ENCODE measurements at regions not wholly inside any gene's neighbourhood (a gene's known extent, or its start where the extent isn't known, plus 50 kb on each side); places are given as distances from the start of the nearest gene placed in this dataset.
"Not testable (repeated sequence)": the region's sequence is repeated elsewhere in the genome, so short reads cannot be mapped to it uniquely, and the experiment has no call there.

DNA sequence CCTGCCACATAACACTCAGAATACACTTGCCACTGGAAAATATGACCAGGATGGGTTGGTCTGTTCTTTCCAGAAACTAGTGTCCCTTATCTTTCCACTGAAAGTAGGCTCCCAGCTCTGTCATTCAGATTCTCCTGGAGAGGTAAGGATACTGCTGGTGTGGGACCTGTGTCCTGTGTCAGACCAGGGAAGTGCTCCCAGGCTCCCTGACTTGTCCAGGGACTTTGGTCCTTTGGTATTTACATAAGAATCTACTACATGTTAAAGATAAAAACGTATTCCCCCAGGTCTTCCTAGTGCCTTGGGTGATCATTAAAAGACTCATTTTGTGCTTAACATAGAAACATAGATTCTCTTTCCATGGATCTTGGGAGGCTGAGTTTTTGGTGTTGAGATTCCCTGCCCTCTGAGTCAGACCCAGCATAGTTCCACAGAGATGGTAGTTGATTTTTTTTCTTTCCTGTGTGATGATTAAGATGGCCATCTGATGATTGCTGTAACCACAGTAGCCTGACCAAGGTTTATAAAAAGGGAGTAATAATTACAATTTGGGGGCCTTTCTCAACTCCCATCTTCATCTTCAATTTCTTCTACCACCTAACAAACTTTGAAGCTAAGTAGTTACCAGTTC lies 159.8 kb upstream of the JADE1 start:
- TF ChIP-seq, protein P1, sequence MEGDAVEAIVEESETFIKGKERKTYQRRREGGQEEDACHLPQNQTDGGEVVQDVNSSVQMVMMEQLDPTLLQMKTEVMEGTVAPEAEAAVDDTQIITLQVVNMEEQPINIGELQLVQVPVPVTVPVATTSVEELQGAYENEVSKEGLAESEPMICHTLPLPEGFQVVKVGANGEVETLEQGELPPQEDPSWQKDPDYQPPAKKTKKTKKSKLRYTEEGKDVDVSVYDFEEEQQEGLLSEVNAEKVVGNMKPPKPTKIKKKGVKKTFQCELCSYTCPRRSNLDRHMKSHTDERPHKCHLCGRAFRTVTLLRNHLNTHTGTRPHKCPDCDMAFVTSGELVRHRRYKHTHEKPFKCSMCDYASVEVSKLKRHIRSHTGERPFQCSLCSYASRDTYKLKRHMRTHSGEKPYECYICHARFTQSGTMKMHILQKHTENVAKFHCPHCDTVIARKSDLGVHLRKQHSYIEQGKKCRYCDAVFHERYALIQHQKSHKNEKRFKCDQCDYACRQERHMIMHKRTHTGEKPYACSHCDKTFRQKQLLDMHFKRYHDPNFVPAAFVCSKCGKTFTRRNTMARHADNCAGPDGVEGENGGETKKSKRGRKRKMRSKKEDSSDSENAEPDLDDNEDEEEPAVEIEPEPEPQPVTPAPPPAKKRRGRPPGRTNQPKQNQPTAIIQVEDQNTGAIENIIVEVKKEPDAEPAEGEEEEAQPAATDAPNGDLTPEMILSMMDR (IDR thresholded peaks at IDR 0.05; ENCODE audit: low read depth, low read length) = no peak
- Histone ChIP-seq H3K9me3 (ENCODE audit: low read depth) (no peaks in the 10 kb centered on the region), H3K36me3 (no peaks in the 10 kb centered on the region), H3K4me3 (no peak overlapping the region), H3K4me1 (ENCODE audit: low read depth) (peaks cover 11% of the 10 kb centered on the region), H3K27me3 (no peaks in the 10 kb centered on the region), H3K27ac (no peak overlapping the region)
- peak in 1 of 2 donors; percentile 40 for DNase-seq (ENCODE audit: low read depth in 1 of 2, low spot score in 1 of 2)

DNA sequence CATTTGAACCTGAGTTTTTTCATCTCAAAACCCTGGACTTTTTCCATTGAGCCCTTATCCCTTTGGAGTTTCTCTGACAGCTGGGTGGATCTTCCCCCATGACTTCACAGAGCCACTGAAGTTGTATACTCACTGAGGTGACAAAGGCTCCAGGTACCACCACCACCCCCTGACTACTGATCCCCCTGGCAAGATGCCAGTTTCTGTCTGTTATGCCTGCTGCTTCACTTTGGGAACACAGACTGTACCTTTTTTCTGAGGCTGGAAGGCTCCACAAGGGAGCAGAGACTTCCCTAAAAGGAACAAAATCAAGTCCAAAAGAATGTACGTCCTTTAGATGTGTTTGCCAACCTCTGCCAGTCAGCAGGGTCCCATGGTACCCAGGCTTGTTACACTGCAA lies 160.3 kb upstream of the JADE1 start:
- TF ChIP-seq, protein P1 (IDR thresholded peaks at IDR 0.05; ENCODE audit: low read depth, low read length) = no peak
- H3K4me3 ChIP-seq = no peak overlapping the region
- H3K36me3 ChIP-seq = no peaks in the 10 kb centered on the region
- no peaks in the 10 kb centered on the region for H3K27me3 ChIP-seq
- no peak overlapping the region for H3K27ac ChIP-seq
- H3K4me1 ChIP-seq (ENCODE audit: low read depth) = peaks cover 10% of the 10 kb centered on the region
- H3K9me3 ChIP-seq (ENCODE audit: low read depth) = no peaks in the 10 kb centered on the region
- DNase-seq (ENCODE audit: low read depth in 1 of 2, low spot score in 1 of 2) = no peak

DNA sequence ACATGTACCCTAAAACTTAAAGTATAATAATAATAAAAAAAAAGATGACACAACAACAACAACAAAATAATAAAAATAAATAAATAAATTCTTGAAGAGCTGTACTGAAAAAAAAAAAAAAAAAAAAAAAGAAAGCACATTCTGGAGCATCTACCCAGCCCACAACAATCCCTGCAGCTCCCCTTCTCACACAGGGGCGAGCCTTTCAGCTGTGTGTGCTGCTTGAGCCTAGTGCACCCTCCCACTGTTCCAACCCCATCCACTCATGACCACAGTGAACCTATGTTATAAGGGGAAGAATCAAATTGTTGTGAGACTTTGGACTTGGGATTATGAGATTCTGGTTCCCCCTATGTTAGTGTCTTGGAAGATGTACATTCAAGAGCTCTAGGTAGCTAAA lies 161.5 kb upstream of the JADE1 start:
- TF ChIP-seq, protein P1 (IDR thresholded peaks at IDR 0.05; ENCODE audit: low read depth, low read length) = no peak
- no peaks in the 10 kb centered on the region for H3K27me3 ChIP-seq
- H3K4me3 ChIP-seq = no peak overlapping the region
- H3K36me3 ChIP-seq = no peaks in the 10 kb centered on the region
- no peak for DNase-seq (ENCODE audit: low read depth in 1 of 2, low spot score in 1 of 2)
- no peaks in the 10 kb centered on the region for H3K9me3 ChIP-seq (ENCODE audit: low read depth)
- H3K27ac ChIP-seq = no peak overlapping the region
- no peaks in the 10 kb centered on the region for H3K4me1 ChIP-seq (ENCODE audit: low read depth)

DNA sequence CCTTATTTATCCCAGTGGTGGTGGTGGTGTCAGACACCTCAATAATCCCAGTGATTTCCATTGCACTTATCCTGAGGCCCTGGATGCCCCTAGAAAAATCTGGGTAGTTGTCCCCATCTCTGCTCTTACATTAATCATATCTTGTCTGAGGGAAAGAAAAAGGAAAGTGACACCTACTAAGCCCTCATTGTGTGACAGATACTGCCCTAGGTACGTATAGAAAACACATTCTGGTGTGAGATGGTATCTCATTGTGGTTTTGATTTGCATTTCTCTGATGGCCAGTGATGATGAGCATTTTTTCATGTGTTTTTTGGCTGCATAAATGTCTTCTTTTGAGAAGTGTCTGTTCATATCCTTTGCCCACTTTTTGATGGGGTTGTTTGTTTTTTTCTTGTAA lies 162.6 kb upstream of the JADE1 start:
- not testable (repeated sequence) for H3K4me3 ChIP-seq; H3K27me3 ChIP-seq; DNase-seq (ENCODE audit: low read depth in 1 of 2, low spot score in 1 of 2); H3K27ac ChIP-seq; H3K9me3 ChIP-seq (ENCODE audit: low read depth); H3K4me1 ChIP-seq (ENCODE audit: low read depth); H3K36me3 ChIP-seq

DNA sequence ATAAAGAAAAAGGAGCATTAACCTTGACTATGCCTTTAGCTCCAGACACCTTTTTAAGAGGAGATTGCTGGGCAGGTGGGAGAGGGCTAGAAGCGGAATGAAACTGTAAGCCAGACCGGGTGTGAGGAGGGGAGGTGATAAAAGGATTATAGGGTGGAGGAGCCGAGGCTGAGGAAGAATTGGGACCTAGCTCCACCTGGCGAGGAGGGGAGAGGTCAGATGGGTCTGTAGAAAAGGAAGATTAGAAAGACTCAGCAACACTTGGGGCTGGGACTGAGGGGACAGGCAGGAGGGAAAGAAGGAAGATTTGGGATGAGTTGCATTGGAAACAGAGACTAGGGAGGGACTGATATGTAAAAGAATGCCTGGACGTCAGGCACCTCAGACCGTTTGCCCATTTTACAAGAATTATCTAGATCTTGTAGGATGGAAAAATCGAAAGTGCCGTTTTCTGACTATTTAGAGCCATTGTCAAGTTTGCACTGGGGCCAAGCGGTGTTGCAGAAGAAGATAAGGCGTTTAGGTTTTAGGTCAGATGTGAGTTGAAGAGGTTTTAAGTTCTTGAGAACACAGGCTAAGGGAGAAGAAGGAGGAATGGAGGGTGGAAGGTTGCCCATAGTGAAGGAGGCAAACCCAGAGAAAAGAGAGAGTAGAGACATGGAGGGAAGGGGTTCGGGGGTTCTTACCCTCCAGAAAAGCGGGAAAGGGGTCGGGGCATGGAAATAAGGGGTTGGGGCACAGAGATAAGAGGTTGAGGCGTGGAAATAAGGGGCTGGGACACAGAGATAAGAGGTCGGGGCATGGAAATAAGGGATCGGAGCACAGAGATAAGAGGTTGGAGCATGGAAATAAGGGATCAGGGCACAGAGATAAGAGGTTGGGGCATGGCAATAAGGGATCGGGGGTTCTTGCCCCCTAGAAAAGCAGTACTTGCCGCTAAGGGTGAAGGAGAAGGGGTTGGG lies 164.5 kb upstream of the JADE1 start:
- H3K4me3 ChIP-seq; H3K4me1 ChIP-seq (ENCODE audit: low read depth); H3K27ac ChIP-seq; H3K9me3 ChIP-seq (ENCODE audit: low read depth); H3K36me3 ChIP-seq; DNase-seq (ENCODE audit: low read depth in 1 of 2, low spot score in 1 of 2); H3K27me3 ChIP-seq: not testable (repeated sequence)

DNA sequence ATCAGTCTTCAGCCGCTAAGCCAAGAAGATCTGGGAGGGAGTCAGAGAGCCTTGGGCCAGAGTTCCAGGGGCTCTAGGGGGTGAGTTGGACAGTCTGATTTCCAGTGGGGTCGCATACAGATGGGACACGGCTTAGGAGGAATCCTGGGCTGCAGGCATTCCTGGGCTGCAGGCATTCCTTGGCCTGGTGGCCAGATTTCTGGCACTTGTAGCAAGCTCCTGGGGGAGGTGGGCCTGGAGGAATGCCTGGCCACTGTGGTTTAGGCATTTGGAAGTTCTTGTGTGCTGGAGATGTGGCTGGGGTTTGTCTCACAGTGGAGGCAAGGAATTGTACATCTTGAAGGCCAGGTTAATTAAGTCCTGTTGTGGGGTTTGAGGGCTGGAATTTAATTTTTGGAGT lies 165.4 kb upstream of the JADE1 start:
- peak in 1 of 2 donors; percentile 68 for DNase-seq (ENCODE audit: low read depth in 1 of 2, low spot score in 1 of 2)
- not testable (repeated sequence) for H3K9me3 ChIP-seq (ENCODE audit: low read depth); H3K27me3 ChIP-seq; H3K36me3 ChIP-seq; H3K4me1 ChIP-seq (ENCODE audit: low read depth); H3K4me3 ChIP-seq; H3K27ac ChIP-seq

DNA sequence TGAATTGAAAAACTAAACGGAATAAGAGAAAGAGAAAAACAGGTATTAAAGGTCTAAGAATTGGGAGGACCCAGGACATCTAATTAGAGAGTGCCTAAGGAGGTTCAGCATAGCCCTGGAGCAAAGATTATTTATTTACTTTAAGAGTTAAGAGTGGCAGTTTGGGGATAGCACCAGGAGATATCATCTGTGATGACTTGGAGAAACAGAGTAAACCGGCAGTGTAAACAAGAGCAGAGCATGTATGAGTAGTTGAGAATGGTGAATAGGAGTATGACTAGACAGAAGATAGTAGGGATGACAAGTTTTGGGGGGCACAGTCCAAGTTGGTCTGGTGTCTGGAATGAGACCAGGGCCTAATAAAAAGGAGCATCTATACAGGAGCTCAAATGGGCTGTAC lies 167.9 kb upstream of the JADE1 start:
- not testable (repeated sequence) for H3K9me3 ChIP-seq (ENCODE audit: low read depth); H3K4me3 ChIP-seq; H3K27ac ChIP-seq; H3K4me1 ChIP-seq (ENCODE audit: low read depth); DNase-seq (ENCODE audit: low read depth in 1 of 2, low spot score in 1 of 2); H3K36me3 ChIP-seq; H3K27me3 ChIP-seq
